SK-N-MC (cell line): ENCODE measurements at regions not wholly inside any gene's neighbourhood (a gene's known extent, or its start where the extent isn't known, plus 50 kb on each side); places are given as distances from the start of the nearest gene placed in this dataset.
"Not testable (repeated sequence)": the region's sequence is repeated elsewhere in the genome, so short reads cannot be mapped to it uniquely, and the experiment has no call there.

ENCODE experiments used
- DNase-seq: peaks from one replicate; pipeline ENCODE4 v3.0.0-alpha.2; 2011; ENCODE audit warnings: low read depth, low spot score
- H3K27ac ChIP-seq: fragments of 200-600 bp; sonication (generic); 2 replicates; pipeline ENCODE4 v1.5.1; 2016; ENCODE audit warnings: mixed run types
- H3K36me3 ChIP-seq: fragments of 200-600 bp; sonication (generic); 2 replicates; pipeline ENCODE4 v1.6.1; 2017; ENCODE audit warnings: antibody characterized with exemption, low read length, mixed read lengths; ENCODE audit not compliant: insufficient read depth
- H3K4me3 ChIP-seq: fragments of 200-600 bp; sonication (generic); 2 replicates; pipeline ENCODE4 v1.5.1; 2016
- H3K9ac ChIP-seq: fragments of 200-600 bp; sonication (generic); 2 replicates; pipeline ENCODE4 v1.8.0; 2017; ENCODE audit warnings: mixed run types, mixed read lengths; ENCODE audit not compliant: insufficient read length
- H3K9me3 ChIP-seq: fragments of 200-600 bp; sonication (generic); 2 replicates; pipeline ENCODE4 v1.6.1; 2017; ENCODE audit warnings: low read depth, mild to moderate bottlenecking, antibody characterized with exemption, low read length, moderate library complexity, mixed read lengths
- EZH2 ChIP-seq: fragments of 200-600 bp; sonication (generic); IDR thresholded peaks from one replicate; pipeline ENCODE4 v1.6.1; 2017; ENCODE audit warnings: antibody characterized with exemption
- FOXP2 ChIP-seq: optimal IDR thresholded peaks from 2 replicates; pipeline ENCODE3; 2011; ENCODE audit warnings: mild to moderate bottlenecking, moderate library complexity; ENCODE audit not compliant: insufficient read depth; ENCODE audit errors: extremely low read length, control extremely low read depth
- POLR2AphosphoS5 ChIP-seq: IDR thresholded peaks from 2 replicates; pipeline ENCODE4 v1.6.1; 2012; ENCODE audit warnings: mild to moderate bottlenecking, low read depth, low read length, borderline replicate concordance

GRCh38 chr5:18662231-18662630, 1028.0 kb downstream of the TAF11L14 start:
- TF ChIP-seq EZH2 (no peak), FOXP2 (no peak), POLR2AphosphoS5 (no peak)
- Histone ChIP-seq H3K36me3 (no peaks in the 10 kb centered on the region), H3K9me3 (no peaks in the 10 kb centered on the region), H3K4me3 (no peak overlapping the region), H3K9ac (no peak overlapping the region), H3K27ac (no peak overlapping the region)
- DNase-seq: no peak

DNA sequence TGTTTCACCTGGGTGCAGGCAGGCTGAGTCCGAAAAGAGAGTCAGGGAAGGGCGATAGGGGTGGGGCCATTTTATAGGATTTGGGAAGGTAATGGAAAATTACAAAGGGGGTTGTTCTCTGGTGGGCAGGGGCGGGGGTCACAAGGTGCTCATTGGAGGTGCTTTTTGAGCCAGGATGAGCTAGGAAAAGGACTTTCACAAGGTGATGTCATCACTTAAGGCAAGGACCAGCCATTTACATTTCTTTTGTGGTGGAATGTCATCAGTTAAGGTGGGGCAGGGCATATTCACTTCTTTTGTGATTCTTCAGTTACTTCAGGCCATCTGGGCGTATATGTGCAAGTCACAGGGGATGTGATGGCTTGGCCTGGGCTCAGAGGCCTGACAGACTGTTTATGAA, 1040.0 kb downstream of the TAF11L14 start:
- not testable (repeated sequence) for H3K9ac ChIP-seq, H3K27ac ChIP-seq, H3K9me3 ChIP-seq, DNase-seq, H3K36me3 ChIP-seq, H3K4me3 ChIP-seq

- Histone ChIP-seq H3K36me3 (no peaks in the 10 kb centered on the region), H3K4me3 (no peak overlapping the region), H3K9me3 (no peaks in the 10 kb centered on the region), H3K9ac (no peak overlapping the region), H3K27ac (no peak overlapping the region)
- no peak for TF ChIP-seq EZH2
- TF ChIP-seq POLR2AphosphoS5: no peak
- no peak for TF ChIP-seq FOXP2
- DNase-seq: no peak
These were observed 1040.8 kb downstream of the TAF11L14 start for GRCh38 chr5:18675041-18675440.

GRCh38 chr5:18686253-18686652, 1052.0 kb downstream of the TAF11L14 start:
- Histone ChIP-seq H3K4me3 (no peak overlapping the region), H3K36me3 (no peaks in the 10 kb centered on the region), H3K27ac (no peak overlapping the region), H3K9me3 (no peaks in the 10 kb centered on the region), H3K9ac (no peak overlapping the region)
- TF ChIP-seq POLR2AphosphoS5 (no peak), EZH2 (no peak), FOXP2 (no peak)
- no peak for DNase-seq

GRCh38 chr5:18687429-18687828, 1053.2 kb downstream of the TAF11L14 start:
- no peak for TF ChIP-seq POLR2AphosphoS5
- TF ChIP-seq EZH2: no peak
- no peak for TF ChIP-seq FOXP2
- DNase-seq: no peak

DNA sequence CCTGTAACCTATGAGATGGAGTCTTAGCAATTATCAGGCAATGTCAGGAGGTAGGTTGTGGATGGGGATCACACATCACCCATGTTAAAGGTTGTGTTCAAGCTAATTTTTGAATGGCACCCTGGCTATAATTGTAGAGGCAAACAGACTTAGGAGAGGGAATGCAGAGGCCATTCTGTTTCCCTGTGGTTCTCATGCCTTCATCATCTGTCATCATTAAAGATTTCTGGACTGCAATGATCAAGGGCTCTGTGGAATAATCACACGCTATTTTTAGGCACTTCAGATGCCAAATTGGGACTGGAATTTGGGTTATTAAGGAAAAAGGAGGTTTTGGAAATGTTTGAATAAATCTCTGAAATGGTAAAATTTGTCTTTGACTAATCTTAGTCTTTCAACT, 1065.4 kb downstream of the TAF11L14 start:
- no peaks in the 10 kb centered on the region for H3K9me3 ChIP-seq
- no peak overlapping the region for H3K27ac ChIP-seq
- no peak for DNase-seq
- no peak overlapping the region for H3K9ac ChIP-seq
- no peak overlapping the region for H3K4me3 ChIP-seq
- TF ChIP-seq FOXP2 (no peak), POLR2AphosphoS5 (no peak), EZH2 (no peak)
- no peaks in the 10 kb centered on the region for H3K36me3 ChIP-seq

More at GRCh38 chr5:18687429-18687828, 1053.2 kb downstream of the TAF11L14 start:
- no peaks in the 10 kb centered on the region for H3K9me3 ChIP-seq
- no peaks in the 10 kb centered on the region for H3K36me3 ChIP-seq
- no peak overlapping the region for H3K4me3 ChIP-seq
- H3K9ac ChIP-seq: no peak overlapping the region
- H3K27ac ChIP-seq: no peak overlapping the region

DNA sequence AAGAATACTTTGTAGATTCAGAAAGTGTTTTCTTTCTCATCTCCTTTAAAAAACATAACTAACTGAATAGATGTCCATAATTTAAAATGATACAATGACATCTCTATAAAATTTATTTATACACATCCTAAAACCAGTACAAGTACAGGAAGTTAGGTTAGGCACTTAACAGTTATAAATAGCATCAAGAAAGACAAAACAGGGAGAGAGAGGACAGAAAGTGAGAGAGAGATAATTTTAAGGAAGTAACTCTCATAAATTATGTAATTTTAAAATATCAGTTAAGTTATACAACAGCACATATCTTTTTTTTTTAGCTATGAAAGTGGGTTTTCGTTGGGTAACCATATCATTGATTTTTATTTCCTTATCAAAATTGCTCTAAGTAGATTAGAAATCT, 1068.6 kb downstream of the TAF11L14 start:
- H3K9me3 ChIP-seq: no peaks in the 10 kb centered on the region
- DNase-seq: no peak
- H3K27ac ChIP-seq: no peak overlapping the region
- H3K9ac ChIP-seq: no peak overlapping the region
- no peaks in the 10 kb centered on the region for H3K36me3 ChIP-seq
- TF ChIP-seq POLR2AphosphoS5: no peak
- TF ChIP-seq EZH2: no peak
- TF ChIP-seq FOXP2: no peak
- H3K4me3 ChIP-seq: no peak overlapping the region

DNA sequence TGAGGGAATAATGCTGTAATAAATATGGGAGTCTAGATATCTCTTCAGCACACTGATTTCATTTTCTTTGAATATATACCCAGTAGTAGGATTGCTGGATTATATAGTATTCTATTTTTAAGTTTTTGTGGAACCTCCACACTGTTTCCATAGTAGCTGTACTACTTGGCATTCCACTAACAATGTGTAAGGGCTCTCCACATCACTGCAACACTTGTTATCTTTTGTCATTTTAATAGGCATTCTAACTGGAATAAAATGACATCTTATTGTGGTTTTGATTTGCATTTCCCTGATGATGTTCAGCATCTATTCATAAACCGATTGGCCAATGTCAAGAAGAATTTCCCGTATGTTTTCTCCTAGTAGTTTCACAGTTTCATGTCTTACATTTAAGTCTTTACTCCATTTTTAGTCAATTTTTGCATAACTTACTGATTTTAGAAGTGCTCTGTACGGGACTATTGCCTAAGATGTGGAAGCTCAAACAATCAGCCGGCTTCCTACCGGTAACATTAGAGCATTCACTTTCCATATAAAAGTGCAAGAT, 1078.8 kb downstream of the TAF11L14 start:
- Histone ChIP-seq H3K36me3 (no peaks in the 10 kb centered on the region), H3K9me3 (no peaks in the 10 kb centered on the region), H3K9ac (no peak overlapping the region), H3K27ac (no peak overlapping the region), H3K4me3 (no peak overlapping the region)
- TF ChIP-seq EZH2: no peak
- TF ChIP-seq FOXP2: no peak
- no peak for TF ChIP-seq POLR2AphosphoS5
- peak; percentile 26 for DNase-seq

DNA sequence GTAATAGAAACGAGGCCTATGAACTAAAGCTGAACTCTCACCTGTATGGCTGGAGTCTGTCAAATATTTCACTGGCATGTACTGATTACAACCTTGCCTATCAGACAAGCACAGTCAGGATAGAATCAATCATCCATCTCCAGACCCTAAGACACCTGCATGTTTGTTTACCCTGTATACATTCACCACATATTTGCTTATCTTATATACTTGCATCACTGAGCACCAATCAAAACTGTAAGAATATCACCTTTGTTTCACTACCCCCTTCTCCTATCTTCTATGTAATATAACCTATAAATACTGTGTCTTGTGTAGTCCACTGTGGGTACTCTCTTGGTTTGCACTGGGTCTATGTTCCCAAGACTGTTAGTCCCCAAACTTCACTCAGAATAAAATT, 1085.7 kb downstream of the TAF11L14 start:
- no peak overlapping the region for H3K4me3 ChIP-seq
- no peak overlapping the region for H3K27ac ChIP-seq
- H3K9ac ChIP-seq: no peak overlapping the region
- no peaks in the 10 kb centered on the region for H3K36me3 ChIP-seq
- no peak for DNase-seq
- TF ChIP-seq POLR2AphosphoS5: no peak
- TF ChIP-seq FOXP2: no peak
- TF ChIP-seq EZH2: no peak
- H3K9me3 ChIP-seq: no peaks in the 10 kb centered on the region
